Fibroblast of lung (primary cell): ENCODE measurements at regions not wholly inside any gene's neighbourhood (a gene's known extent, or its start where the extent isn't known, plus 50 kb on each side); places are given as distances from the start of the nearest gene placed in this dataset.
A peak's percentile ranks its signal among the peaks of the same experiment; 100 is the strongest.

Source experiments
- DNase-seq, 2 donors: peaks; one replicate each; pipeline versions ENCODE4 v3.0.0 to v3.0.0-alpha.2; 2010; ENCODE audit warnings: low read depth in 2 of 2
- H2AFZ ChIP-seq: 2 replicates; pipeline ENCODE4 v1.5.1; 2012; ENCODE audit warnings: low read length, control low read depth, inconsistent platforms
- H3K27ac ChIP-seq: 2 replicates; pipeline ENCODE4 v1.5.1; 2011; ENCODE audit warnings: low read length, control low read depth; ENCODE audit not compliant: insufficient read depth
- H3K27me3 ChIP-seq: 2 replicates; pipeline ENCODE4 v1.5.1; 2011; ENCODE audit warnings: mild to moderate bottlenecking, low read length; ENCODE audit not compliant: control insufficient read depth, insufficient read depth
- H3K36me3 ChIP-seq: 2 replicates; pipeline ENCODE4 v1.5.1; 2011; ENCODE audit warnings: low read length; ENCODE audit not compliant: control insufficient read depth, insufficient read depth
- H3K4me1 ChIP-seq: 2 replicates; pipeline ENCODE4 v1.5.1; 2011; ENCODE audit warnings: low read length; ENCODE audit not compliant: control insufficient read depth, insufficient read depth; ENCODE audit errors: extremely low read depth
- H3K4me2 ChIP-seq: 2 replicates; pipeline ENCODE4 v1.5.1; 2011; ENCODE audit warnings: low read length, control low read depth; ENCODE audit not compliant: insufficient read depth; ENCODE audit errors: extremely low read depth
- H3K4me3 ChIP-seq, 4 experiments: fragments of 200-600 bp in 1 of 4; sonication (generic) in 1 of 4; replicated peaks in 1 of 4; 2 replicates each; pipeline ENCODE4 v1.5.1; 2011 to 2016; ENCODE audit warnings: low read length in 4 of 4, low read depth in 3 of 4, mild to moderate bottlenecking in 3 of 4, control low read depth in 2 of 4, inconsistent platforms in 1 of 4, mixed read lengths in 1 of 4; ENCODE audit not compliant: insufficient read depth in 1 of 4; ENCODE audit errors: control extremely low read depth in 1 of 4
- H3K79me2 ChIP-seq: 2 replicates; pipeline ENCODE4 v1.5.1; 2012; ENCODE audit warnings: mild to moderate bottlenecking, low read length, inconsistent platforms; ENCODE audit not compliant: control insufficient read depth, insufficient read depth
- H3K9ac ChIP-seq: 2 replicates; pipeline ENCODE4 v1.5.1; 2011; ENCODE audit warnings: mild to moderate bottlenecking, low read length, control low read depth; ENCODE audit not compliant: insufficient read depth
- H3K9me3 ChIP-seq: 2 replicates; pipeline ENCODE4 v1.5.1; 2012; ENCODE audit warnings: low read depth, low read length; ENCODE audit not compliant: control insufficient read depth, insufficient read depth
- H4K20me1 ChIP-seq: 2 replicates; pipeline ENCODE4 v1.5.1; 2011; ENCODE audit warnings: low read length; ENCODE audit not compliant: control insufficient read depth, insufficient read depth; ENCODE audit errors: extremely low read depth
- EZH2 ChIP-seq: IDR thresholded peaks from 2 replicates; pipeline ENCODE4 v1.5.1; 2012; ENCODE audit warnings: low read length, control low read depth, mild to moderate bottlenecking; ENCODE audit errors: missing control alignments
- TF ChIP-seq, protein P1 (sequence below), 2 donors: IDR thresholded peaks in 1 of 2; conservative IDR thresholded peaks in 1 of 2; 1 replicate in 1 of 2; 2 replicates in 1 of 2; pipeline ENCODE4 v1.5.1; 2011 to 2012; ENCODE audit warnings: low read length in 2 of 2, control low read depth in 1 of 2, inconsistent platforms in 1 of 2, low read depth in 1 of 2, mild to moderate bottlenecking in 1 of 2

DNA sequence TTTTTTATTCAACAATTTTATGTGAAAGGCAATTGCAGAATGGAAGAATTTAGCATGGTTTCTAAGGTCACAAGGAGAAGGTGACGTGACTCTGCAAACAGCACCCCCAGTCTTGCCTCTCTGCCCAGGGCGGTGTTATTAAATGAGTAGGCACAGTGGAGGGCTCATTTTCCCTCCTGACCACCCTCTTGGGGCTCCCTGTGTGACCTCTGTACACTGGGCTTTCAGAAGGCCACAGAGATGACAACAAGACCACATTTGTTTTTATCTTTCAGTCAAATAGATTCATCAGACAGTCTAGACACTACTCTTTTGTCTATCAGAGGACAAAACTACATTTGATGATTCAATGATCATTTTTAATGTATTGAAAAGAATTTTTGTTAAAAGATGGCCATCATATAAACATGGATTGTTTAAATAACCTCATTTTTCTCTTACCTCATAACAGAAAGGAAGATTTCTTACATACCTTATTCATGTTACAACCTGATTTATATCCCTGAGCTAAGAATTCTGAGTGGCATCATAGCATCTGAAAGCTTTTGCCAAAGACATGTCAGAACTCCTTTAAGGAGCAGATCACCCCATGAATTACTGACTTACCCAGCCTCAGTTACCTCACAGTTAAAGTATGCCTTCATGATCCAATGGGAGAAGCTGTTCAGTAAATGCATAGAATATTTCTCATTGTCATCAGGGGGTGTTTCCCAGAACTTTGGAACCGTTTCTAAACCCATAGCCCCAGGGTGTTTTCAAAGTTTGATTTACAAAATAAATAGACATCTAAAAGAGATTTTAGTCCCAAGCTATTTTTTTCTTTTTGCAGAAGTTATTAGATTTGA is 184.0 kb upstream of the RFC3 start:
- no peaks in the 10 kb centered on the region for H4K20me1 ChIP-seq
- peak in 1 of 2 donors; percentile 47 for DNase-seq
- H3K79me2 ChIP-seq: no peaks in the 10 kb centered on the region
- H3K9ac ChIP-seq: no peak overlapping the region
- no peak overlapping the region for H3K4me3 ChIP-seq
- no peak overlapping the region for H3K4me2 ChIP-seq
- peaks cover 3% of the 10 kb centered on the region for H3K4me1 ChIP-seq
- H3K27ac ChIP-seq: no peak overlapping the region
- no peak overlapping the region for H2AFZ ChIP-seq
- H3K27me3 ChIP-seq: no peaks in the 10 kb centered on the region
- H3K36me3 ChIP-seq: no peaks in the 10 kb centered on the region
- TF ChIP-seq, protein P1, sequence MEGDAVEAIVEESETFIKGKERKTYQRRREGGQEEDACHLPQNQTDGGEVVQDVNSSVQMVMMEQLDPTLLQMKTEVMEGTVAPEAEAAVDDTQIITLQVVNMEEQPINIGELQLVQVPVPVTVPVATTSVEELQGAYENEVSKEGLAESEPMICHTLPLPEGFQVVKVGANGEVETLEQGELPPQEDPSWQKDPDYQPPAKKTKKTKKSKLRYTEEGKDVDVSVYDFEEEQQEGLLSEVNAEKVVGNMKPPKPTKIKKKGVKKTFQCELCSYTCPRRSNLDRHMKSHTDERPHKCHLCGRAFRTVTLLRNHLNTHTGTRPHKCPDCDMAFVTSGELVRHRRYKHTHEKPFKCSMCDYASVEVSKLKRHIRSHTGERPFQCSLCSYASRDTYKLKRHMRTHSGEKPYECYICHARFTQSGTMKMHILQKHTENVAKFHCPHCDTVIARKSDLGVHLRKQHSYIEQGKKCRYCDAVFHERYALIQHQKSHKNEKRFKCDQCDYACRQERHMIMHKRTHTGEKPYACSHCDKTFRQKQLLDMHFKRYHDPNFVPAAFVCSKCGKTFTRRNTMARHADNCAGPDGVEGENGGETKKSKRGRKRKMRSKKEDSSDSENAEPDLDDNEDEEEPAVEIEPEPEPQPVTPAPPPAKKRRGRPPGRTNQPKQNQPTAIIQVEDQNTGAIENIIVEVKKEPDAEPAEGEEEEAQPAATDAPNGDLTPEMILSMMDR (conservative IDR thresholded peaks at IDR 0.05 in 1 of 2, IDR thresholded peaks at IDR 0.05 in 1 of 2; ENCODE audit: low read depth in 1 of 2, low read length in 2 of 2): no peak
- TF ChIP-seq EZH2: no peak
- H3K9me3 ChIP-seq: no peaks in the 10 kb centered on the region

DNA sequence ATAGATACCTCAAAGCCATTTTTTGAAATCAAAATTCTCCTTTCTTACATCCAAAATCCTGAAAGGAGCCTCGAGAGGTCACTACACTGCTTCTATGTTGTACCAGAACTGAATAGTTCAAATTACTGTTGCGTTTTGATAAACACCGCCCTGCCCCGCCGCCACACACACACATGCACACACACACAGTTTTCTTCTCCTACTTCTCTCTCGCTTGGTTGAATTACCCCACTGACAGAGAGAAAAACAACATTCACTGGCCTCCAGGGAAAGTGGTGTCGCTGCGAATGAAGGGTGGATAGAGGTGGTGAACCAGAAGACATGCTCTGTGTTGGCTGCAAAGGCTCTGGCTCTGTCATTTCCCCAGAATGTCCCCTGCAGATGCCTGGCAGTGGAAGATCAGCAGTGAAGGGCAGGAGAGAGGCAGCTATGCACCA is 183.4 kb upstream of the RFC3 start:
- H3K4me3 ChIP-seq: no peak overlapping the region
- H3K36me3 ChIP-seq: no peaks in the 10 kb centered on the region
- TF ChIP-seq EZH2: no peak
- TF ChIP-seq, protein P1 (conservative IDR thresholded peaks at IDR 0.05 in 1 of 2, IDR thresholded peaks at IDR 0.05 in 1 of 2; ENCODE audit: low read depth in 1 of 2, low read length in 2 of 2): no peak
- no peak overlapping the region for H3K4me2 ChIP-seq
- no peaks in the 10 kb centered on the region for H3K9me3 ChIP-seq
- H3K79me2 ChIP-seq: no peaks in the 10 kb centered on the region
- peak; percentile 30 to 52 for DNase-seq
- H2AFZ ChIP-seq: no peak overlapping the region
- no peak overlapping the region for H3K27ac ChIP-seq
- peaks cover 3% of the 10 kb centered on the region for H3K4me1 ChIP-seq
- no peak overlapping the region for H3K9ac ChIP-seq
- H4K20me1 ChIP-seq: no peaks in the 10 kb centered on the region
- no peaks in the 10 kb centered on the region for H3K27me3 ChIP-seq

DNA sequence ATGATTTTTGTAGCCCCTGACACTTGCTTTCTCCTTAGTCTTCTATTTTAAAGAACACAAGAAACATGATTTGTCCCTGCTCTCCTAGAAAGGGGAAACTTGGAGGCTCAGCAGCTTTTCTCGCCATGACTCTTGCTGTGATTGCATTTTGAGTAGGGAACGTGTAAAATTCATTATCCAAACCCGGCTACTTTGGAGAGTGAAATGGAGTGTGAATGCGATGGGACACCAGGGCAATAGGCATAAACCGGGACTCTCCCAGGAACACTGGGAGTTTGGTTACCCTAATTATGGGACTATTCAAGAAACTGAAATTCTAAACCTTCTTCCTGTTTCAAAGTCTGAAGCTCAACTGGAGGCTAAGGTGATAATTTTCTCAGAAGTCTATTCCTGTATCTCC is 181.7 kb upstream of the RFC3 start:
- no peak overlapping the region for H2AFZ ChIP-seq
- DNase-seq: no peak
- no peak overlapping the region for H3K9ac ChIP-seq
- H3K4me3 ChIP-seq: no peak overlapping the region
- TF ChIP-seq, protein P1 (conservative IDR thresholded peaks at IDR 0.05 in 1 of 2, IDR thresholded peaks at IDR 0.05 in 1 of 2; ENCODE audit: low read depth in 1 of 2, low read length in 2 of 2): no peak
- no peak for TF ChIP-seq EZH2
- H3K79me2 ChIP-seq: no peaks in the 10 kb centered on the region
- no peaks in the 10 kb centered on the region for H3K27me3 ChIP-seq
- no peak overlapping the region for H3K4me2 ChIP-seq
- no peaks in the 10 kb centered on the region for H4K20me1 ChIP-seq
- no peaks in the 10 kb centered on the region for H3K9me3 ChIP-seq
- H3K36me3 ChIP-seq: no peaks in the 10 kb centered on the region
- no peak overlapping the region for H3K27ac ChIP-seq
- H3K4me1 ChIP-seq: peaks cover 3% of the 10 kb centered on the region
